OCI-M2 (cell line): ENCODE measurements at regions not wholly inside any gene's neighbourhood (a gene's known extent, or its start where the extent isn't known, plus 50 kb on each side); places are given as distances from the start of the nearest gene placed in this dataset.
"Not testable (repeated sequence)": the region's sequence is repeated elsewhere in the genome, so short reads cannot be mapped to it uniquely, and the experiment has no call there.

Source experiments
- DNase-seq: peaks from one replicate; lab custom pipeline; 2025; ENCODE audit not compliant: unreplicated experiment; lab: John Stamatoyannopoulos, UW

DNA sequence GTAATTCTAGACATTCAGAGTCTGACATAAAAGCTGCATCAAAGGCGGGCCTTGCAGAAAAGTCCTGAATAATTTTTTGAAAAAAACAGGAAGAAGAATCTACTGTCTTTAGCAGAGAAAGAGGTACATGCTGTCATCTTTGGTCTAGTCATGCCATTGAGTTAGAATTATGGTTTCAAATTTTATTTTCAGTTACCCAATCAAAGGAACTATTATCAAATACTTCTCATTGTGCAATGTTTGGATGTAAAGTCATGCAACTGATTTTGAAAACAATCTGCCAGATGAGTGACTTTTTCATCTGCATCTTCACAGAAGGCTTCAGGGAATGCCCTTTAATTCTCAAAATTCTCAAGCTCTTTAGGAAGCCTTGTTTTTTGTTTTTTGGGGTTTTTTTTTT, 803.5 kb downstream of the FLRT2 start:
- DNase-seq = no peak

DNA sequence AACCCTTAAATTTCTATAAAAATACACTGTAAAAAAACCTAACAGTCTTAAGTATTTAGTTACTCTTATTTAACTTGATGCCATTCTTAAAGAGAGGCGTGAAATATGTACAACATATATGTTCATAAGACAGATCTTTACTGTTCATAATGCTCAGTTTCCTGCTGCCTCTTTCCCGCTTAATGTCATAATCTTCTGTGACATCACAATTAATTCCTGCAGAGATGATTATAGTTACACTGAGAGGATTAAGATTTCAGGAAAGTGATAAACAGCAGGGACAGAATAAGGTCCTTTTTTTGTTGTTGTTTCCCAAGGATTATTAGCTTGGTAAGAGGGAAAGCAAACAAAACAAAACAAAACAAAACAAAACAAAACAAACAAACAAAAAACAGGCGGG, 801.4 kb downstream of the FLRT2 start:
- DNase-seq = no peak

DNA sequence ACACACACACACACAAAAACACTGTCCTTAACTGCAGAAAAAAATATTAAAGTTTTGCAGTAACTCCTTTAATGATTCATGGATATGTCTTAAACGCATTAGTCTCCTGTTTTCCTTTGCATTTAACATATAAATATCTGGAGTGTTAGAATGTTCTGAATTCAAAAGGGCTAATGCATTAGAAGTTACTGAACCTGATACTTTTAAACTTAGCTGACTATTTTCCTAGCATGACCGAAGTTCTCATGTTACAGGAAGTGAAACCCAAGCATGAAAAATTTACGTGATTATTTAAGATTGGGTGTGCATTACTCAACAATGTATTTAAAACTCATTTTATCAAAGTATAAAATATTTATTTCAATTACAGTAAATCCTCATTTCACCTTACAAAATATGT, 791.2 kb downstream of the FLRT2 start:
- no peak for DNase-seq

DNA sequence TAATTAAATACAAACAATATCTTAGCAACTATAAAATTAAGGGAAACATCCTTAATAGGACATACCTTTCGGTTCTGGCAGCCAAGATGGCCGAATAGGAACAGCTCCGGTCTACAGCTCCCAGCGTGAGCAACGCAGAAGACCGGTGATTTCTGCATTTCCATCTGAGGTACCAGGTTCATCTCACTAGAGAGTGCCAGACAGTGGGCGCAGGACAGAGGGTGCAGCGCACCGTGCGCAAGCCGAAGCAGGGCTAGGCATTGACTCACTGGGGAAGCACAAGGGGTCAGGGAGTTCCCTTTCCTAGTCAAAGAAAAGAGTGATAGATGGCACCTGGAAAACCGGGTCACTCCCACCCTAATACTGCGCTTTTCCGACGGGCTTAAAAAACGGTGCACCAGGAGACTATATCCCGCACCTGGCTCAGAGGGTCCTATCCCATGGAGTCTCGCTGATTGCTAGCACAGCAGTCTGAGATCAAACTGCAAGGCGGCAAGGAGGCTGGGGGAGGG, 782.3 kb downstream of the FLRT2 start:
- not testable (repeated sequence) for DNase-seq

DNA sequence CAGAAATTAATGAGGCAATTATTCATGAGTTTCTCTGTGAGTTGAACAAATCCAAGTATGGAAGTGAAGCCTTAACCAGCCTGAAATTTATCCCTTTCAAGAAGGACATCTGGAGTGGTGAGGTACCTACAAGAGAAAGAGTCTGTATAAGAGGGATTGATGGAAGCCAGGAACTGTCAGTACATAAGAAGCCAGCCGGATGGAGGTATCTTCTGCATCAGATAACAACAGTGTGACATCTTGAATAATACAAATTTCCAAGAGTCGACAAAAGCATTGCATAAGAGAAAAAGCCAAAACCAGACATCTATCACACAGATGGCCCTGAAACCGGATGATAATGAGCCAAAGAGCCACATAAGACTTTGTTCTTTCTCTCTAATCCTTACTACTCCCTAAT, 781.2 kb downstream of the FLRT2 start:
- no peak for DNase-seq

DNA sequence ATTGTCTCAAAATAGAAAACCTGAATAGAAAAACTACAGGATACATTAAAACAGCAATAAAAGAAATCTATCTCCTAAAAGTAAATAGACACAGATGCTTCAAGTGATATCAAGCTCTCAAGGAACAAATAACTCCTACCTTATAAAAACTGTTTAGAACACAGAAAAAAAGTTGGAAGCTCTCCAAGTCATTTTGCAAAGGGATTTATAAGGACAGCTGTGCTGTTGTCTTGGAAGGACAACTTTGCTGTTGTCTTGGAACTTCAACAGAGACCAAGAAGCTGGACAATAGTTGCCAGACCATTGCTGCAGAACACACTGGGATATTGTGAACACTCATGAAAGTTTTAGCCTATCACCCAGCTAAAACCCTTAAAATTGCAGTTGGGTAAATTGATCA, 780.7 kb downstream of the FLRT2 start:
- no peak for DNase-seq

DNA sequence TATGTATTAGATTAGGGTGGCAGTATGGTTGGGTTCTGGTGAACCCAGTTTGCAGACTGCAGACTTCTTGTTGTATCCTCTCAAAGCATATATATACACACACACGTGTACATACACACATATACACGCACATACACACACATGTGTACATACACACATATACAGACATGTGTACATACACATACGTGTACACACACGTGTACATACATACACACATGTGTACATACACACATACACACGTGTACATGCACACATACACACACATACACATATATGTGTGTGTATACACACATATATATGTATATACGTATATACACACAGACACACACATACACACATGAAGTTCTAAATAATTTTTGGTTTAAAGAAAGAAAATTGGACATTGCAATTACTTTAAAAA, 780.2 kb downstream of the FLRT2 start:
- no peak for DNase-seq

DNA sequence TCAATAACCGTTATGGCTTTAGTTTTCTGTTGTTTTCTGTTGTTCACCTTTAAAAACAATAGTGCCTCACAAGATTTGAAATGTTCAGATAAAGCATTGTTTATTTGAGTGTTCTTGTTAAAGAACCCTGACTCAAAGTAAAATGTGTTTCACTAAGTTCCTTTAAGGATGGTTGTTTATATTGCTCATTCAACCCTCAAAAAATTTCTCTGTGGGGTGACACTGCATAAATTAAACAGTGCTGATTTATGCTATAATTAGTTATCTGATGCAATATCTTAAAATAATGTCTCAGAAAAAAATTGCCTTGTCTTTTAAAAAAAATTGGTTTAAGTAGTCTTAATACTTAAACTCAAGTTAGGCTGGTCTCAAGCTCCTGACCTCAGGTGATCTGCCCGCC, 775.1 kb downstream of the FLRT2 start:
- no peak for DNase-seq

DNA sequence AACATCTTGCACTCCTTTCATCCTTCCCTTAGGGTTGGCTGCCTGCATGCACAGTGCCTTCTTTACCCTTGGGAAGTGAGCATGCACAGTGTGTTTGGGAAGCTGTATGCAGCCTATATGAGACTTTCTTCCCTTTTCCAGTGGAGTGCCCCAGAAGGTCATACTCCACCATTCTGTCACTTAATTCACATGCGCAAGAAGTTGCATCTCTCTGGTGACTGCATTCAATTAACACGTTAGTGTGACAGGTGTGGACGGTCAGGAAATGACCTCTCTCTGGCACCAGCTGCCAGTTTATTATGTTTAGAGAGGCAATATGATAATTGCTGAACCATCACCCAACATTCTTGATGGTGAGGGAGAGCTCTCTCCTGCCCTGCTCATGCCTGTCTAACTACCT, 770.0 kb downstream of the FLRT2 start:
- DNase-seq = no peak

DNA sequence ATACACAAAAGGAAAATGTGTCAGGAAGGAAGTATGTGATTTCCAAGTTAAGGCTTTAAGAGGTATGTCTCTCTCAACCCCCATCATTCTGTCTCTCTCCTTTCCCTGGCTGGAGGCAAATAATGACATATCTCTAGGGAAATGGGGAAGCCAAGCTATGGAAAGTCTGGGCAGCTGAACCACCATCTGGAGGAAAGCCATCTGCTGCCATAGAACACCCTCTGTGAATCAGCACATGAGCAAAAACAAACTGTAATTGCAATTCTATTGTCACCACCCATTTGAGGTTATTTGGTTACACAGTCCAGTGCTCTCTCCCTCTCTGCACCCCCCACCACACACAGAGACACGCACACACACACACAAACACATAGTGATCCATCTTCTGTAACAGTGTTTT, 766.2 kb downstream of the FLRT2 start:
- DNase-seq = no peak

DNA sequence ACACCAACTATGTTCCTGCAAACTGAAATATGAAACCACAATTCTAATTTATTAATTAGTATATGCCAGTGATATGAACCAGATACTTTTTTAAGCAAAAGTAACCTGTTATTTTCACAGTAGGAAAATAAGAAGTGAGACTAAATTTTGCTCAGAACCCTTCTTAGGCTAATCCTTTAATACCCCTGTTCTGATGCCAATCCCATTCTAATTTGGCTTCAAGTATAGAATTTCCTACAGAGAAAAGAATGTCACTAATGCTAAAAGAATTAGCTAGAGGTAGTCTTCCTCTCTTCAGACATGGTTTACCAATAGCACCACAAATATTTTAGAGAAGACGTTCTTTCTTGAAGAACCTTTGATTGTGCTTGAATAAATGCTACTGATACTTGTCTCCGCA, 758.4 kb downstream of the FLRT2 start:
- no peak for DNase-seq

DNA sequence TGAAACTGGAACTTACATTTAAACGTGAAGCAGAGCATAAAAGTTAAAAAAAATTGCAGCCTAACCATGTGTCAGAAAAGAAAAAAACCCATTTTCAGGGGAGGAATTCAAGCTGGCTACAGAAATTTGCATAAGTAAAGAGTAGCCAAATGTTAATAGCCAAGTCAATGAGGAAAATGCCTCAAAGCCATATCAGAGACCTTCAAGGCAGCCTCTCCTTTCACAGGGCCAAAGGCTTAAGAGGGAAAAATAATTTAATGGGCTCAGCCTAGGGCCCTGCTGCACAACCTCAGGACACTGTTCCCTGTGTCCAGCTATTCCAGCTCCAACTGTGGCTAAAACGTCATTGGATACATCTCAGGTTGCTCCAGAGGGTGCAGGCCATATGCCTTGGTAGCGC, 749.5 kb downstream of the FLRT2 start:
- DNase-seq = no peak

DNA sequence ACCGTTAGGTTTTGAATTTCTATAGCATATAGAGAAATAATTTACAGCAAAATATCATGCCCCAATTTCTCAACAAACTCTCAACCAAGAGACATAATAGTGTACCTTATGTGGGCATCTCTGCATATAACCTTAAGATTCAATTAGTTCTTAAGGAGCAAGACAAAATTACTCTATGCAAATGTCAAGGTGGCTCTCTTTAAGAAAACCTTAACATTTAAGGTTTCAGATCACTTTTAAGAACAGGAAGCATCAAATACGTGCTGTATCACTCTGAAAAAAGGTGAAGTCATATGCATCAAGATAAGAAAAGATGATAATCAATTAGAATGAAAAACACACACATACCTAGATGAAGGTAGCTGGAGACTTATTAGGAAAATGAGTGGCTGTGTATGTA, 728.0 kb downstream of the FLRT2 start:
- DNase-seq = no peak

DNA sequence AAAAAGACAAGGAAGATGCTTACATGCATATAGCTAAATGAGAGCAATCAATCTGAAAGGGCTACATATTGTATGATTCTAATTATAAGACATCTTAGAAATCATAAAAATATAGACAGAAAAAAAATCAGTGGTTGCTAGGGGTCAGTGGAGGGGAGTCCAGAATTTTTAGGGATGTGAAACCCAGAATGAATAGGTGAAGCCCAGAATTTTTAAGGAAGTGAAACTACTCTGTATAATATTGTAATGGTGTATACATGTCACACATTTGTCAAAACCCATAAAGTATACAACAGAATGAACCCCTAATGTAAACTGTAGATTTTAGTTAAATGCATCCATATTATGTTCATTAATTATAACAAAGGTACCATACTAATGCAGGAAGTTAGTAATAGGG, 713.2 kb downstream of the FLRT2 start:
- DNase-seq = no peak

DNA sequence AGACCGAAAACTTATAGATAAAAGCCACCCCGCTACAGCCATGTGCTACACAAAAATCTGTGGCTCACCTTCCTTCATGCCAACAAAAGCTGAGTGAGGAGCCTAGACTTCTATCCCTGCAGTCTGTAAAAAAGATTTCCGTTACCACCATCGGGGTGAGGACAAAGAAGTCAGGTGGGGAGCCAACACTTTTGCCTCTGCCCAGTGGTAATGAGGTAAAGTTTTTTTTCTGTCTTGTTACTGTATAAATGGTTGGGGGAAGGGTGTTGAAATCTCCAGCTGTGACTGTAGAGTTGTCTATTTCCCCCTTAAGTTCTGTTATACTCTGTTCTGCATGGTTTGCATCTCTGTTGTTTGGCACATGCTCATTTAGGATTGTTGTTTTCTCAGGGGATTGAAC, 707.8 kb downstream of the FLRT2 start:
- no peak for DNase-seq

DNA sequence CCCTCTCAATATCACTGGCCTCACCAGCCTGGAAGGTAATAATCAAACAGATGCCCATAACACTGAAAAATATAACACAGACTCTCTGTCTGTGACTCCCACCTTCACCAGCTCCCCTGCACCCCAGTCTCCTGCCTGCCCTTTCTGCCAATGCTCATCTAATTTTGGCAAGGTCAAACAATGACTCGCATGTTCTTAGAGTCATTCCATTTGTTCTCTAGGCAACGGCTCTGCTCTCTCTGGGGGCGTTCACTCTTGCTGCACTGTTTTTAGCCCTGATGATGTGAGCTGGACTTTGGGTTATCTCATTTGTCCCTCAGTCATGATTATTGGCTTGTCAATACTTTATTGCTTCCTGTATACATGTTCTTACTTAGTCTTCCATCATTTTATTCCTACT, 691.8 kb downstream of the FLRT2 start:
- no peak for DNase-seq

DNA sequence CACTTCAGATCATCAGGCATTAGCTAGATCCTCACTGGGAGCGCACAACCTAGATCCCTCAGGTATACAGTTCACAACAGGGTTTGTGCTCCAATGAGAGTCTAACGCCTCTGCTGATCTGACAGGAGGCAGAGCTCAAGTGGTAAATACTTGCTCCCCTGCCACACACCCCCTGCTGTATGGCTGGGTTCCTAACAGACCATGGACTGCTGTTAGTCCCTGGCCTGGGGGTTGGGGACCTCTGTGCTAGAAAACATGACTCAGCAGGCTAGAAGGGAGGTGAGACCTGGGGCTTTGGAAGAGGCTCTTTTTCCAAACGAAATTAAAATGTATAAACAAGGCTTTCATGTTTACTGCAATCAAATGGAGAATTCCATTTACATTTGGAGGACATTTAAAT, 691.1 kb downstream of the FLRT2 start:
- no peak for DNase-seq

DNA sequence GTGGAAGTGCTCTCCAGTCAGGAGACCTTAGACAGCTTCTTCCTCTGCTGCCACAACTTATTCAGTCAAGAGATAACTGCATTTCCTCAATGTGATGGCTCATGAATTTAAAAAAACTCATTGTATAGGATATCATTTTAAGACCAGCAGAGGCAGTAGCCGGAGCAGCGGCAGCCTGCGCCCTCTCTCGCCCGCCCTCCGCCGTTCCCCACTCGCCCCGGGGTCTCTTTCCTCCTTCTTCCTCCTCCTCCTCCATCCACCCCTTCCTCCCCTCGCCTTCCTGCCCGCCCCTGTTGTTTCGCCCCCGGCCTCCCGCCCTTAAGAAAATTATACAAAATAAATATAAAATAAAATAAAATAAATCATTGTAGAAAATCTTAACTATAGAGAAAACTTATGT, 687.6 kb downstream of the FLRT2 start:
- DNase-seq = no peak

DNA sequence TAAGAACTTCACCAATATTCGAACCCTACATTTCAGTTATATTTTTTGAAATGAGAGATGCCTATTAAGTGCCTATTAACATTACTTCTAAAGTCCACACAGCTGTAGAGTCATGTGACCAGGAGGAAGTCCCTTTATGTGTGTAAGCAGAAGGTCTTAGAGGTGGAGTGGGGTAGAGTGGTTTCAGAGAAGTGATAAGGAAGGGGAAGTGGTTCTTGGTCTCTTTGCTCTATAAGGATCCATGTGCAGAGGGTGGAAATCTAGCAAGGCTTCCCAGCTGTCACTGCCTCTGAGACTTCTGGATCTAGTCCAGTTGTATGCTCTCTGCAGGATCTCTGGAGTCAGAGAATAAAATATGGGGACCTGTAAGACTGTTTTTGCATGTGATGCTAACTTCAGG, 673.9 kb downstream of the FLRT2 start:
- DNase-seq = no peak

DNA sequence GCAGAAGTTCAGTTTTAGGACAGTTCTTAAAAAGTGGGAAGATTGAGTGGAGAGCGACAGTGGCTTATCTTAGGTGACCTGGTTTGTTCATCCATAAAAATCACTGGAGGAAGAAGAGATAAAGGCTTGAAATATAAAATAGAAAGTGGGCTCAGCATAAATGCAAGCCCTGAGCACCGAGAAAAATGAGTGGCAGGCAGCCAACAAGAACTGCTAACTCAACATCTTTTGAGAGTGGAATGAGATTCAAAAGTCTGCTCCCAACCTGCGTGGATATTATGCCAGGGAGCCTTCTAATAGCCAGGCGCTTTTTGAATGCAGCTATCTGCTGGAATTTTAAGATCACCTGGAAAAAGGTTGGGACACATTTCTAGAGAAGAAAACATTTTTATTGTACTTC, 666.5 kb downstream of the FLRT2 start:
- no peak for DNase-seq

DNA sequence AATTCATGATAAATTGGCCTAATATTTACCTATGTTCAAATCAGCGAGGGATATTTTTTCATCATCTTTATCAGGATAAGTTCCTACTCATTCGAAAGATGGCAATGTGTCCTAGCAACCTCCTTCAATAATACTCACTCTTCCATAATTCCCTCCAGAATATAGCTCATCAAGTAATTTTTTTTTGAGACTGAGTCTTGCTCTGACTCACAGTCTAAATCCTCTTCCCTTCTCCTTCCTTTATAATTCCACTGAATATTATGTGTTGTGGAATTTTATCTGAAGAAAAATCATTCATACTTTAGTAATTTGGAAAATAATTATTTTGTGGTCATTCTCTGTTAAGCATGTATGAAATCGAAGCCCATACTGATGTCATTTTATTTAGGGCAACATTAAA, 663.8 kb downstream of the FLRT2 start:
- no peak for DNase-seq

DNA sequence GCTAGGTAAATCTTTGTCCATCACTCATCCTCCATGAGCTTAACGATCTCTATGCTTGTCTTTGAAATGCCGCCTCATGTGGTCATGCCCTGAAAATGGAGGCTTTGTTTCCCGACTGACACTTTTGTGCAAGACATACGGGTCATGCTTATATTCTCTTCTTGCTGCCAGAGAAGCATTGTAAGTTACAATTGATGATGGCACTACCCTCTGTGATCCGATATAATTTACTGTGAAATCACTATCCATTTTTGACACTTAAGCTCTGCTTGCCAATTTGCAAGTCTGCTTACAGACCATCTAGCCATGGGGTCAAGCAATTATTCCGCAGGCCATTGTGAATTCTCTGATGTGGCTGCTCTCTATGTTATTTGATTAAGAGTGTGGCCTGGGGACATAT, 650.0 kb downstream of the FLRT2 start:
- no peak for DNase-seq

DNA sequence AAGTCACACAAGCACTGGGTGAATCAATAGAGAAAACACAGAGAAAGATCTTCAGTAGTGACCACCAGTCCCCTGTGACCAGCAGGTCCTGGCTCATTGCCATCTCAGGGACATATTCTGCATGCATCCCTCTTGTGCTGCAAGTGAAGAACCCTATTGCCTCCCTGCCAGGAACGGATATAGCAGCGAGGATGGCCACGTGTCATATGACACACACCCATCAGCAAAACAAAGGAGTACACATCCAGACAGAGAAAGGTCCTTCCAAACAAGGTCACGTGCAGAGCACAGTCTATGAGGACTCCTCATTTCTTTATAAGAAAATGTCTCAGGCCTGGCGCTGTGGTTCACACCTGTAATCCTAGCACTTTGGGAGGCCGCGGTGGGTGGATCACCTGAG, 638.4 kb downstream of the FLRT2 start:
- DNase-seq = no peak

DNA sequence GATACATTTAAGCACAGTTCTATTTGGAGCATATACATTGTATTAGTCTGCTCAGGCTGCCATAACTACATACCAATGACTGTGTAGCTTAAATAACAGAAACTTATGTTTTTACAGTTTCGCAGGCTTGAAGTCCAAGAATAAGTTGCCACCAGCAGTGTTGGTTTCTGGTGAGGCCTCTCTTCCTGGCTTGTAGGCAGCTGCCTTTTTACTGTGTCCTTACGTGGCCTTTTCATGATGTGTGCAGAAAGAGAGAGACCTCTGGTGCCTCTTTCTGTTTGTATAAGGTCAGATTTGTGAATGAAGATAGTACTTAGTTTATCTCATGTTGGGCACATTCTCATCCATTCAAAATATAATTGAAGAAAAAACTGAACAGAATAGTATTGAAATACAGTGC, 636.6 kb downstream of the FLRT2 start:
- DNase-seq = no peak
